ENCODE measurements at regions not wholly inside any gene's neighbourhood (a gene's known extent, or its start where the extent isn't known, plus 50 kb on each side); places are given as distances from the start of the nearest gene placed in this dataset.

- ChIA-PET CTCF (interaction anchor here (1.1 to 1.5 kb wide), 2 partner anchors 14 to 17 kb away, joined by 3 to 5 read pairs; no protein-coding TSS in a partner anchor), POLR2A (no interaction called here)
- no peak for TF ChIP-seq CTCF (IDR thresholded peaks at IDR 0.05; ENCODE audit: control extremely low read depth, extremely low read depth, low read depth, missing control alignments)
- no peak for DNase-seq (ENCODE audit: extremely low spot score)
Measured at GRCh38 chrX:102883491-102883890, 53.6 kb upstream of the RAB40AL start.

Data from GM10248 (cell line).